Adrenal gland (tissue), 5 donors: ENCODE measurements at regions not wholly inside any gene's neighbourhood (a gene's known extent, or its start where the extent isn't known, plus 50 kb on each side); places are given as distances from the start of the nearest gene placed in this dataset.

Source experiments
- POLR2A ChIP-seq, 2 donors: fragments of 450-650 bp; IDR thresholded peaks; one replicate each; pipeline ENCODE4 v1.6.1; 2017; ENCODE audit warnings: antibody characterized with exemption in 2 of 2, mild to moderate bottlenecking in 2 of 2, moderate library complexity in 1 of 2
- TF ChIP-seq, protein P1 (sequence below), 6 experiments: fragments of 450-650 bp in 4 of 6; fragments of 200-600 bp in 2 of 6; sonication (generic) in 1 of 6; IDR thresholded peaks; 1 replicate in 5 of 6; 2 replicates in 1 of 6; pipeline versions ENCODE4 v1.5.1 to v1.8.0; 2016 to 2021; ENCODE audit warnings: antibody characterized with exemption in 6 of 6, mild to moderate bottlenecking in 2 of 6, moderate library complexity in 1 of 6
- donor health status: DM: no; HTN: no; CAD: no.

DNA sequence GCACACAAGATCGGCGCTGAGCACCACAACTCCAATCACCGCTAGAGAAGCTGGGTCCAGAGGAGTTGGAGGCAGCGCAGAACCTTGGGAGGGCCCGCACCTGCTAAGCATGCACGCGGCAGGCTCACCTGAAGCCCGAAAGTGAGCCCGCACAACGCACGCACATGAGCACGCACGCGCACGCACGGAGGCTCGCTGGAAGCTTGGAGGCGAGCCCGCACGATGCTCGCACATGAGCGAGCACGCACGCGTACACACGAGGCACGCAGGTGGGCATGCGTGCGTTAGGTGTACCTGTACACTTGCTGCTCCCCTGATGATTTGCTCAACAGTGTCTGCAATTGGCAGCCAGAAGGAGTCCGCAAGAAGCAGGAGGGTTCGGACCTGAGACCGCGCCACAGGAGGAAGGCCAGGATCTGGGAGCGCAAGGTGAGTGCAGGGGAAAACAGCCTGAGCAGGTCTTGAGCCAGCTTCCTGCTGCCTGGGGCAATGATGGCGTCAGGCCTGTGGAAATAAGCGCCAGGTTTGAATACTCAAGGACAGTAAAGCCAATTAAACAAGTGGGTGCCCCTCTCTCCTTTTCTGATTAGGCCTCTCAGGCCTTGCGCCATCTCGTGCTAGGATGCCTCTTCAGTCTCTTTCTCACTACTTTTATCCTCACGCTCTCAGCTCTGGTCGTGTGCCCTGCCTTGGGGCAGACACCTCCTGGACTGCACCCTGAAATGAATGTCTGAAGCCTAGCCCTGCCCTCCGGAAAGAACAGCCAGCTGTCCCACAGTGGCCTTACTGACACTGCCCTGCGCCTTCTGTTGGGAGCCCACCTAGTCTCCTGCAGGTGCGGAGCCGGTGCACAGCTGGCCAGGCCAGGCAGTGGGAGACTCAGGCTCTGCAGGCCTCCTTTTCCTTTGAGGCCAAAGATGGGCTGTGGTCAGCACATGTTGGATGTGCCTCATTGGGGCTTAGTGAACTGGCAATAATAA is 340.4 kb downstream of the CDC5L start:
- TF ChIP-seq, protein P1, sequence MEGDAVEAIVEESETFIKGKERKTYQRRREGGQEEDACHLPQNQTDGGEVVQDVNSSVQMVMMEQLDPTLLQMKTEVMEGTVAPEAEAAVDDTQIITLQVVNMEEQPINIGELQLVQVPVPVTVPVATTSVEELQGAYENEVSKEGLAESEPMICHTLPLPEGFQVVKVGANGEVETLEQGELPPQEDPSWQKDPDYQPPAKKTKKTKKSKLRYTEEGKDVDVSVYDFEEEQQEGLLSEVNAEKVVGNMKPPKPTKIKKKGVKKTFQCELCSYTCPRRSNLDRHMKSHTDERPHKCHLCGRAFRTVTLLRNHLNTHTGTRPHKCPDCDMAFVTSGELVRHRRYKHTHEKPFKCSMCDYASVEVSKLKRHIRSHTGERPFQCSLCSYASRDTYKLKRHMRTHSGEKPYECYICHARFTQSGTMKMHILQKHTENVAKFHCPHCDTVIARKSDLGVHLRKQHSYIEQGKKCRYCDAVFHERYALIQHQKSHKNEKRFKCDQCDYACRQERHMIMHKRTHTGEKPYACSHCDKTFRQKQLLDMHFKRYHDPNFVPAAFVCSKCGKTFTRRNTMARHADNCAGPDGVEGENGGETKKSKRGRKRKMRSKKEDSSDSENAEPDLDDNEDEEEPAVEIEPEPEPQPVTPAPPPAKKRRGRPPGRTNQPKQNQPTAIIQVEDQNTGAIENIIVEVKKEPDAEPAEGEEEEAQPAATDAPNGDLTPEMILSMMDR (IDR thresholded peaks at IDR 0.05): no peak
- TF ChIP-seq POLR2A (IDR thresholded peaks at IDR 0.05): no peak
